ENCODE measurements at regions not wholly inside any gene's neighbourhood (a gene's known extent, or its start where the extent isn't known, plus 50 kb on each side); places are given as distances from the start of the nearest gene placed in this dataset.
"Not testable (repeated sequence)": the region's sequence is repeated elsewhere in the genome, so short reads cannot be mapped to it uniquely, and the experiment has no call there.

GRCh38 chr21:10410354-10410929 is 110.9 kb upstream of the TPTE start:
- not testable (repeated sequence) for DNase-seq

DNA sequence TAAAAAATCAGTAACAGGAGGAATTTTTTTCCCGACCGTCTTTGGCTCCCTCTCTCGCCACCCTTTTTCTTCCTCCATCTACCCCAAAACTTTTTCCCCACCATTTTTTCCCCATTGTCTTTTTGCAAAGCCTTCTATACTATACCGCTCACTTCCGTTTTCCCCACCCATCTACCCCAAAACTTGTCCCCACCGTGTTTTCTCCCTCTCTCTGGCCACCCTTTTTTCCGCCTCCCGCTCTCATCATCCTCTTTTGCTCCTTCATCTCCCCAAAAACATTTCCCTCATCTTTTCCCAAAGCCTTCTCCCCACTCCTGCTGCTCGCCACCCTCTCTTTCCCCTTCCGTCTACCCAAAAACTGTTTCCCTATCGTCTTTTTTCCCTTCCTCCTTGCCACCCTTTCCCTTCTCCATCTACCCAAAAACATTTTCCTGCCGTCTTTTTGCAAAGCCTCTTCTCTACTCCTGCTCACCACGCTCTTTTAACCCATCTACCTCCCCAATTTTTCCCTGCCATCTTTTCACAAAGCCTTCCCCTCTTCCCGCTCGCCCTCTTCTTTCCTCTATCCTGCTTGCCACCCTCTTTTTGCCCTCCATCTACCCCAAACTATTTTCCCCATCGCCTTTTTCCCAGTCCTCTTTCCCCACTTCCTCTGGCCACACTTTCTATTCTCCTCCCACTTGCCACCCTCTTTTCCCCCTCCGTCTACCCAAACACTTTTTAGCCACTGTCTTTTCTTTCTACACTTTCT is 109.4 kb upstream of the TPTE start:
- DNase-seq = not testable (repeated sequence)

GRCh38 chr21:10412928-10413246 is 108.5 kb upstream of the TPTE start:
- not testable (repeated sequence) for DNase-seq

DNA sequence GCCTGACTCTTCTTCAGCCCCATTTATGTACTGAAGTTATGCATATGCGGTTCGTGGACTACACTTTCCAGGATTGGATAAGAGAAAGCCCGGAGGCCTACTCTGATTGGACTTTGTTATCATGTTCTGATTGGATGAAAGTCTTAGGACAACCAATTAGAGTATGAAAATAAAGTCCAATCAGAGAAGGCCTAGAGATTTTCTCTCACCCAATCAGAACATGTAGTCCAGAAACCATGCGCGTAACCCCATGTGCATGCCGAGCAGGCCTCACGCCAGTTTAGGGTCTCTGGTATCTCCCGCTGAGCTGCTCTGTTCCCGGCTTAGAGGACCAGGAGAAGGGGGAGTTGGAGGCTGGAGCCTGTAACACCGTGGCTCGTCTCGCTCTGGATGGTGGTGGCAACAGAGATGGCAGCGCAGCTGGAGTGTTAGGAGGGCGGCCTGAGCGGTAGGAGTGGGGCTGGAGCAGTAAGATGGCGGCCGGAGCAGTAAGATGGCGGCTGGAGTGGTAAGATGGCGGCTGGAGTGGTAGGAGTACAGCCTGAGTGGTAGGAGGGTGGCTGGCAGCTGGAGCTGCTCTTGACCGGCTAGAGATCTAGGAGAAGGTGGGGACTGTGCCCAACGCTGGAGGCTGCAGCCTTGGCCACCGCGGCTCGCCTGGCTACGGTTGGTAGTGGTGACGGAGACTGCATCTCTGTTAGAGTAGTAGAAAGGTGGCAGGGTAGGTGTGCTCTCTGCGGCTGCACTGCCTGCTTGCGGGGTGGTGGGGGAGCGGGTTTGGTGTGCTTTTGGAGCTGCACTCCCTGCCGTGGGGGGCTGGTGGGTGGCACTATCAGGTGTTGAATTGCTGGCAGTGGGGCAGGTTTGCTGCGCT is 107.9 kb upstream of the TPTE start:
- not testable (repeated sequence) for DNase-seq

GRCh38 chr21:10414121-10414924 is 107.1 kb upstream of the TPTE start:
- not testable (repeated sequence) for DNase-seq

GRCh38 chr21:10414925-10415254 is 106.5 kb upstream of the TPTE start:
- not testable (repeated sequence) for DNase-seq

DNA sequence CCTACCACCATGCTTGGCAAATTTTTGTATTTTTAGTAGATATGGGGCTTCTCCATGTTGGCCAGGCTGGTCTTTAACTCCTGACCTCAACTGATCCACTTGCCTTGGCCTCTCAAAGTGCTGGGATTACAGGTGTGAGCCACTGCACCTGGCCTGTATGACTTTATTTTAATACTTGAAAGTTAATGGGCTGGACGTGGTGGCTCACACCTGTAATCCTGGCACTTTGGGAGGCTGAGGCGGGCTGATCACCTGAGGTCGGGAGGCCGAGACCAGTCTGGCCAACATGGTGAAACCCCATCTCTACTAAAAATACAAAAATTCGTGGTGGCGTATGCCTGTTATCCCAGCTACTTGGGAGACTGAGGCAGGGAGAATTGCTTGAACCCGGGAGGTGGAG is 105.9 kb upstream of the TPTE start:
- DNase-seq = not testable (repeated sequence)

GRCh38 chr21:10415859-10416258 is 105.5 kb upstream of the TPTE start:
- DNase-seq = not testable (repeated sequence)

DNA sequence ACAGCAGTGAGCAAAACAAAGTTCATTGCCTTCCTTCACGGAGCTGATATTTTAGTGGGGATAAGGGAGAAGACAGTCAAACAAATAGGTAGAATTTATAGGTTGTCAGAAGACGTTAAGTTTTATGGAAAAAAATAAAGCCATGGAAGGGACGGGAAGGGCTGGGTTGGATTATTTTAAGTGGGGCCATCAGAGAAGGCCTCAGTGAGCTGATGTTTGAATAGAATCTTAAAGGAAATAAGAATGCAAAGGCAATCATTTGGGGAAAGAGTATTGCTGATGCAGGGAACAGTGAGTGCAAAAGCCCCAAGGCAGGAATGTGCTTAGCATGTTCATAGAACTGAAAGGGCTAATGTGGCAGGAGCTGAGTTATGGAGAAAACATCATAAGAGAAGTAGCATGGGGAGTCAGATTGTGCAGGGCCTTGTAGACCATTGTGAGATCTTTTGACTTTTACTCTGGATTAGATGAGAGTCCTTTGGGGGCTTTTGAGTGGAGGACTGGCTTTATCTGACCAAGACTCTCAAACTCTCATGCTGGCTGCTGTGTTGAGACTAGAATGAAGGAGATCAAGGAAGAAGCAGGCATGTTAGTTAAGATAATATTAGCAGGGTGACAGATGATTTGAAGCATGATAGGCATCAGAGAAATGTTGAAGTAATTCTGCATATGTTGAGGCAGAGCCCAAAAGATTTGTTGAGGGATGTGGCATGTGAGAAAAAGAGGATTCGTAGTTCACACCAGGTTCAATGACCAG is 104.5 kb upstream of the TPTE start:
- not testable (repeated sequence) for DNase-seq

DNA sequence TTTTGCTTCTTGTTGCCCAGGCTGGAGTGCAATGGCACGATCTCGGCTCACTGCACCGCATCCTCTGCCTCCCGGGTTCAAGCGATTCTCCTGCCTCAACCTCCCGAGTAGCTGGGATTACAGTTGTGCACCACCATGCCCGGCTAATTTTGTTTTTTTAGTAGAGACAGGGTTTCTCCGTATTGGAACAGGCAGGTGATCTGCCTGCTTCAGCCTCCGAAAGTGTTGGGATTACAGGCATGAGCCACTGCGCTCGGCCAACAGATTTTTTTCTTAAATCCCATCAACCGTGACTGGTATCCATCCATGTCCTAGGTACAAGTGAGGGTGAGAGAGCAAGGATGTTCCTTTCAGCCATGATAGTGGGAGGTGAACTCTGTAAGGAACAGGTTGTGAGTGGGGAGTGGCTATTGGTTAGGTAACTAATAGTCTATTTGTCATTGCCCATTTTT is 103.8 kb upstream of the TPTE start:
- DNase-seq = not testable (repeated sequence)

DNA sequence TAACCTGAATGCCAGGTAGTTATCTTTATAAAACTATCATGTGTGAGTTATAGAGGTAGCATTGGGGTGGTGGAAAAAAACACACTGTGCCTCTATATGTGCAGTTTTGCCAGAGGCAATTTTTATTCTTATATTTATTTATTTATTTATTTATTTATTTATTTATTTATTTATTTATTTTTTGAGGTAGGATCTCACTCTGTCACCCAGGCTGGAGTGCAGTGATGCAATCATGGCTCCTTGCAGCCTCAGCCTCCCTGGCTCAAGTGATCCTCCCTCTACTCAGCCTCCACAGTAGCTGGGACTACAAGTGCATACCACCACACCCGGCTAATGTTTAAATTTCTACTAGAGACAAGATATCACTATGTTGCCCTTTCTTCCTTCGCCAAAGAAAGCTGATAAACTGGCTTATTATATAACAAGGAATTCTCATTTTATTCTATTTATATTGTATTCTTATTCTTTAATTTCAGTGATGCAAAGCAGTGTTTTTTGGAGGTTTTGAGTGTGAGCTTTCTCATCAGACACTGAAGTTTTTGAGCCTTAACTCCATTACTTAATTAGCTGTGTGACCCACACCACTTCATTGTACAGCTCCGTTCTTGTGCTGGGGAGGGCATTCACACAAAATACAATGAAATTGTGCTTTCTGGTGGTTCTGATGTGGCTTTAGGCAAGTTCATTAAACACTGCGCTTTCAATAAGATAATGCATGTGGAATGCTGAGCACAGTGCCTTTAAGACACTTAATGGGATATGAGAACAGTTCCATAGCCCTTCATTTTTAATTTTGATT is 102.9 kb upstream of the TPTE start:
- not testable (repeated sequence) for DNase-seq

DNA sequence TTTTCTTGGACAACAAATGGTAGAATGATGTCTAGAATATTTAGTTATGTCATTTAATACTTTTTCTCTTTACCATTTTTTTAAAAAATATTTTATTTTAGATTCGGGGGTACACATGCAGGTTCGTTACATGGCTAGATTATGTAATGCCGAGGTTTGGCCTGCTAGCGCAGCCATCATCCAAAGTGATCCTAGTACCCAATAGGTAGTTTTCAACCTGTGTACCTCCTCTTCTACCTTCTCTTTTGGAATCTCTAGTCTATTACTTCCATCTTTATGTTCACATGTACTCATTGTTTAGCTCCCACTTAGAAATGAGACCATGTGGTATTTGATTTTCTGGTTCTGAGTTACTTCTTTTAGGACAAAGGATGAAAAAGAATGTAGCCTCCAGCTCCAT is 100.2 kb upstream of the TPTE start:
- DNase-seq = not testable (repeated sequence)

DNA sequence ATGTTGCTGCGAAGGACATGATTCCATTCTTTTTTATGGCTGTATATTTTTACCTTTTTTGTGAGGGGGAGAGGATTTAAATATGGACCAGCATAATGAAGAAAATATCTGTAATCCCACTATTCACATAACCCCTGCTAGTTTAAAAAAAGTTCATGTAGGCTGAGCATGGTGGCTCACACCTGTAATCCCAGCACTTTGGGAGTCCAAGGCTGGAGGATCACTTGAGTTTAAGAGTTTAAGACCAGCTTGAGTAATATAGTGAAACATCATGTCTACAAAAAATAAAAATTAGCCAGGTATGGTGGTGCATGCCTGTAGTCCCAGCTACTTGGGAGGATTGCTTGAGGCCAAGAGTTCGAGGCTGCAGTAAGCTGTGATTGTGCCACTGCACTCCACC is 99.8 kb upstream of the TPTE start:
- DNase-seq = not testable (repeated sequence)

DNA sequence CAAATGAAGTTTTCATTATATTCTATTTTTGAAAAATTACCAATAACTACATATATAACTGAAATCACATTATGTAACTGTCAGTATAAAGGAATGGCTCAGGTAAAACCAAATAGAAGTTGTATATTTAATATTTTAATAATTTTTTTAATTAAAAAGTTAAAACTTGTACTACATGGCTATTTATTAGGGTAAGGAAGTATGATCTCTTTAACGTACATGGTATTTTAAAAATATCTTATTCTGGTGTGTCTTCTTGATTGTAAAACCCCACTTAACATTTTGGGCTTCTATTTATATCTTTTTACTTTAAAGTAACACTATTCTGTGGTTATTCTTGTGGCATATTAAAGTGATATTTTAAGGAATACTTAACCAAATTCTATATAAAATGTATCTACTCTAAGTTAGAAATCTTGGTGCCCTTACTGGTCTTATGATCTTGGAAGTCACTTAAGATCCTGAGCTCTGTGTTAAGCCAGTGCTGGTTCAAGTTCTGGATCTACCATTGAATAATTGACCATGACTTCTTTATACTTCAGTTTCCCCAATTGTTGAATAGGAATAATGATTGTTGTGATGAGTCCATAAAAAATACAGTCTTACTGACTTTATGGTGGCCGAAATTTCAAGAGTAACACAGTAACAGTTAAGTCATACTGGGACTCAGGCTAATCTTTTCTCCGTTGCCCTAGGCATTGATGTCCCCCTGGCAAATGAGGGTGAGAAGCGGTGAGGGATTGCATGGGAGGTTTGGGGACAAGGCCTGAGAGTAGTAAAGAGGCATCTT is 97.1 kb upstream of the TPTE start:
- not testable (repeated sequence) for DNase-seq

- DNase-seq = not testable (repeated sequence)
These were observed 96.6 kb upstream of the TPTE start for GRCh38 chr21:10424887-10425145.

DNA sequence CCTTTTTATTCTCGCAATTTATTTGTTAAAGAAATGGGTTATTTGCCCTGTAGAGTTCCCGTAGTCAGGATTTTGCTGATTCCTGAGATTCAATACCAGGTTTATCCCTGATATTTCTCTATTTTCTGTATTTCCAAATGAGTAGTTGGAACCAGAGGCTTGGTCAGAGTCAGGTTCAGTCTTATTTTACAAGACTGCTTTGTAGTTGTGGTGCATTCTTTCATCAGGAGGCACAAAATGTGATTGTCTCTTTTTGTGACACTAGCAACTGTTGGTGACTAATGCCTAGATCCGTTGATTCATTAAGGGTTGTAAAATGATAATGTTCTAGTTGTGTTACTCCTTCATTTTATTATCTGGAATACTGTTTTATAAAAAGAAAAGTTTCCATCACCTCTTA is 95.5 kb upstream of the TPTE start:
- no peak for DNase-seq

- DNase-seq = not testable (repeated sequence)
These were observed 94.6 kb upstream of the TPTE start for GRCh38 chr21:10426812-10427211.

DNA sequence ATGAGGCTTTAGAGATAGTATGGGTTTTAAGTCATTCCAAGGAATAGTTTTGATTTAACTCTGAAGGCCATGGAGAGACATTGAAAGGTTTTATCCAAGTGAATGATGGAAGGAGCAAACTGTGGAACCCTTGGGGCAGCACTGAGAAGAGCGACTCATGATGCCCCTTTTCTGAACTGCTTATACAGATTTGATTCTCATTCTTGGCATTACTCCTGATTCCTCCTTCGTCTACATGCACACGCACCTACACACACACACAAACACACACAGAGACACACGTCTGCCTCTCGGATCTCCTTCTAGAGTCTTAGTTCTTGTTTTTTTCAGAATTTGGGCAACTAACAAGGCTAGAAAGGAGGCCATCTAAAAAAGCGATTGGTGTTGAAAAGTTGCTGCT is 94.1 kb upstream of the TPTE start:
- DNase-seq = not testable (repeated sequence)

DNA sequence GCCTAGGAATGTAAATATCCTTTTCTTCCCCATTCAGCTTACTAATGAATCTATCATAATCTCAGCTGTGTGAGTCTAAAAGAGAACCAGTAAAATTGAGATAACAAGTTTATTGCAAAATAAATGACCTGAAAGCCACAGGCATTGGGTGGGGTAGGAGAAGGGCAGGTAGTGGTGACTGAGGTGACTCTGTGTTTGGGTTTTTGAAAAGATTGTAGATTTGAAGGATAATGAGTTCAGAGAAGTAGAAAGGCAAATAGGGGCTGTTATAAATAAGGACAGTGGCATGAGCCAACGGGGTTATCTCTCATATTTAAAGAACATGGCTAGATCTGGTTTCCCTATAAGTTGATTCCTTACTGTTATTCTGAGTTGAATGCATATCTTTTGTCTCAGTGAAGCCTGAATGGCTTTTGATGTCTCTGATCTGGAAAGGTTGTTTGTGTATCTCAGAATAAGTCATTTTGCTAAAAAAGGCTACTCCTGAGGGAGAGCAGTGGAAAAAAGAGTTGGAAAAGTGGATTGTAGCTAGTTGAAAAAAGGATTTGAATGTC is 92.3 kb upstream of the TPTE start:
- not testable (repeated sequence) for DNase-seq

DNA sequence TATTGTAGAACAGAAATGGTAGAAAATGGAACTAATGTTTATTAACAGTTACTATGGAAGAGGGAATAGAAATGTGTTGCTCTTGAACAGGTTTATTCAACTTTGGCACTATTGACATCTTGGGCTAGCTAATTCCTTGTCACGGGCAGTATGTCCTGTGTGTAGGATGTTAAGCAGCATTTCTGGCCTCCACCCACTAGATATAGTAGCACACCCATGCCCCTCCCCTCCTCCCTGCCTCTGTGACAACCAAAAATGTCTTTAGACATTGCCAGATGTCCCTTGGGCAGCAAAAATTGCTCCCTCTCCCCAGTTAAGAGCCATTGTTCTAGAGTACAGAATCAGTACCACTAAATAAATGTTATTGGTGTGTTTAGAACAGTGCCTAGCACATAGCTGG is 91.4 kb upstream of the TPTE start:
- DNase-seq = no peak

Measured in NCI-H226 (cell line).